Stomach (tissue), 8 donors: ENCODE measurements at regions not wholly inside any gene's neighbourhood (a gene's known extent, or its start where the extent isn't known, plus 50 kb on each side); places are given as distances from the start of the nearest gene placed in this dataset.
"Not testable (repeated sequence)": the region's sequence is repeated elsewhere in the genome, so short reads cannot be mapped to it uniquely, and the experiment has no call there.

Source experiments
- DNase-seq, 2 donors: peaks; one replicate each; pipeline versions ENCODE4 v3.0.0 to v3.0.0-alpha.2; 2013 to 2019
- H3K27ac ChIP-seq, 5 donors: fragments of 200-600 bp in 4 of 5; sonication (generic) in 4 of 5; one replicate each; pipeline ENCODE4 v1.5.1; 2013 to 2019; ENCODE audit warnings: mild to moderate bottlenecking in 1 of 5, moderate library complexity in 1 of 5
- H3K27me3 ChIP-seq, 3 donors: fragments of 200-600 bp; sonication (generic); one replicate each; pipeline ENCODE4 v1.5.1; 2017 to 2019; ENCODE audit warnings: mixed run types in 1 of 3
- H3K36me3 ChIP-seq, 4 donors: fragments of 200-600 bp; sonication (generic); 1 replicate in 3 of 4; 2 replicates in 1 of 4; pipeline ENCODE4 v1.5.1; 2016 to 2019
- H3K4me1 ChIP-seq, 4 donors: fragments of 200-600 bp; sonication (generic); one replicate each; pipeline ENCODE4 v1.5.1; 2016 to 2019
- H3K4me3 ChIP-seq, 4 donors: fragments of 200-600 bp; sonication (generic) in 3 of 4; one replicate each; pipeline ENCODE4 v1.5.1; 2016 to 2019; ENCODE audit warnings: mild to moderate bottlenecking in 1 of 4
- H3K9me3 ChIP-seq, 4 donors: fragments of 200-600 bp; sonication (generic); one replicate each; pipeline ENCODE4 v1.5.1; 2016 to 2019
- CTCF ChIP-seq, 7 experiments: fragments of 450-650 bp in 4 of 7; fragments of 200-600 bp in 3 of 7; sonication (generic) in 3 of 7; IDR thresholded peaks; one replicate each; pipeline ENCODE4 v1.5.1; 2016 to 2019; ENCODE audit warnings: antibody characterized with exemption in 7 of 7, control low read depth in 2 of 7, mild to moderate bottlenecking in 1 of 7
- EP300 ChIP-seq: sonication (generic); formaldehyde crosslinking; IDR thresholded peaks from one replicate; pipeline ENCODE4 v1.6.1; 2017; ENCODE audit warnings: antibody characterized with exemption
- POLR2A ChIP-seq, 4 donors: fragments of 450-650 bp; IDR thresholded peaks; one replicate each; pipeline ENCODE4 v1.6.1; 2016; ENCODE audit warnings: antibody characterized with exemption in 4 of 4, control low read depth in 2 of 4, mild to moderate bottlenecking in 1 of 4, moderate library complexity in 1 of 4
- POLR2AphosphoS5 ChIP-seq, 3 donors: sonication (generic); formaldehyde crosslinking; IDR thresholded peaks; one replicate each; pipeline ENCODE4 v1.6.1; 2016; ENCODE audit warnings: antibody characterized with exemption in 3 of 3
- WGBS, 5 donors: extraction: QIAGEN DNeasy Blood & Tissue Kit in 3 of 5; methylation state at CpG; one replicate each; pipeline versions ENCODE4 v1.1.5 to v1.1.7; 2013 to 2018; 5-methylcytosine and 5-hydroxymethylcytosine counted together
- intact Hi-C: fragments of 100-400 bp; cut with DNase I; formaldehyde crosslinking; loops from one replicate; pipeline ENCODE4 v1.15.1; 2023; ENCODE audit warnings: low total_unique reads
- donor health status: healthy with polysubstance abuse.
- donor health status: Bipolar disorder and iron deficiency.
- donor health status: healthy.

- H3K27me3 ChIP-seq = no peaks in the 10 kb centered on the region
- no peak overlapping the region for H3K4me3 ChIP-seq
- WGBS, 5 donors = 38 to 54% (median 41%) methylated on average over 3 of the region's 3 CpGs
- TF ChIP-seq POLR2AphosphoS5 (IDR thresholded peaks at IDR 0.05) (no peak), CTCF (IDR thresholded peaks at IDR 0.05) (no peak), EP300 (no peak), POLR2A (IDR thresholded peaks at IDR 0.05) (no peak)
- no peaks in the 10 kb centered on the region for H3K36me3 ChIP-seq
- H3K4me1 ChIP-seq = no peaks in the 10 kb centered on the region
- peaks cover 0 to 8% (median 6%) of the 10 kb centered on the region in 4 donors for H3K9me3 ChIP-seq
- DNase-seq = no peak
- intact Hi-C loops = no loop called here
- no peak overlapping the region for H3K27ac ChIP-seq
Observed at GRCh38 chr13:43946281-43946680, 66.6 kb downstream of the LACC1 start.

GRCh38 chr13:43947897-43948458 lies 68.3 kb downstream of the LACC1 start:
- 60 to 97% (median 89%) methylated on average over 3 of the region's 3 CpGs for WGBS, 5 donors
- Histone ChIP-seq H3K4me1 (no peaks in the 10 kb centered on the region), H3K27ac (no peak overlapping the region), H3K36me3 (no peaks in the 10 kb centered on the region), H3K9me3 (peaks cover 0 to 8% (median 6%) of the 10 kb centered on the region in 4 donors), H3K4me3 (no peak overlapping the region), H3K27me3 (no peaks in the 10 kb centered on the region)
- DNase-seq = no peak
- intact Hi-C loops = no loop called here
- TF ChIP-seq EP300 (no peak), POLR2AphosphoS5 (IDR thresholded peaks at IDR 0.05) (no peak), CTCF (IDR thresholded peaks at IDR 0.05) (no peak), POLR2A (IDR thresholded peaks at IDR 0.05) (no peak)

- WGBS, 5 donors = 46 to 61% (median 47%) methylated on average over 2 of the region's 2 CpGs
- H3K4me1 ChIP-seq = peaks cover 0 to 2% (median 0%) of the 10 kb centered on the region in 4 donors
Observed at GRCh38 chr13:43953370-43953769, 73.7 kb downstream of the LACC1 start.

GRCh38 chr13:43956975-43957374 lies 77.3 kb downstream of the LACC1 start:
- H3K27me3 ChIP-seq, H3K9me3 ChIP-seq, H3K4me1 ChIP-seq, H3K36me3 ChIP-seq, H3K27ac ChIP-seq, DNase-seq, H3K4me3 ChIP-seq, intact Hi-C loops: not testable (repeated sequence)
- 77 to 98% (median 88%) methylated on average over 1 of the region's 1 CpG for WGBS, 5 donors

More at GRCh38 chr13:43953370-43953769, 73.7 kb downstream of the LACC1 start:
- no peak for TF ChIP-seq POLR2AphosphoS5 (IDR thresholded peaks at IDR 0.05)
- TF ChIP-seq CTCF (IDR thresholded peaks at IDR 0.05) = no peak
- TF ChIP-seq POLR2A (IDR thresholded peaks at IDR 0.05) = no peak
- TF ChIP-seq EP300 = no peak
- intact Hi-C loops = no loop called here
- H3K27me3 ChIP-seq = no peaks in the 10 kb centered on the region
- no peak overlapping the region for H3K27ac ChIP-seq
- H3K4me3 ChIP-seq = no peak overlapping the region
- no peak for DNase-seq
- no peaks in the 10 kb centered on the region for H3K36me3 ChIP-seq
- H3K9me3 ChIP-seq = peaks cover 0 to 2% (median 0%) of the 10 kb centered on the region in 4 donors

GRCh38 chr13:43959291-43959690 lies 79.6 kb downstream of the LACC1 start:
- Histone ChIP-seq H3K36me3 (no peaks in the 10 kb centered on the region), H3K27me3 (no peaks in the 10 kb centered on the region), H3K27ac (no peak overlapping the region), H3K4me1 (peaks cover 0 to 8% (median 0%) of the 10 kb centered on the region in 4 donors), H3K9me3 (no peaks in the 10 kb centered on the region), H3K4me3 (no peak overlapping the region)
- no peak for DNase-seq
- intact Hi-C loops = no loop called here
- TF ChIP-seq POLR2AphosphoS5 (IDR thresholded peaks at IDR 0.05) (no peak), EP300 (no peak), POLR2A (IDR thresholded peaks at IDR 0.05) (no peak), CTCF (IDR thresholded peaks at IDR 0.05) (no peak)
- WGBS, 5 donors = 87 to 100% (median 97%) methylated on average over 2 of the region's 2 CpGs
